HCT116 (cell line): ENCODE measurements at regions not wholly inside any gene's neighbourhood (a gene's known extent, or its start where the extent isn't known, plus 50 kb on each side); places are given as distances from the start of the nearest gene placed in this dataset.

Source experiments
- ATAC-seq: fragments of 200-7000 bp; cut with Tn5 transposase; 2 replicates; pipeline ENCODE4 v1.9.1; 2020; ENCODE audit warnings: mild to moderate bottlenecking, moderate library complexity
- BruUV-seq: library from RNA; stranded (reverse); fragments of 400-500 nt; replicated peaks from 2 replicates; lab custom pipeline; 2021; lab: Mats Ljungman, UMichigan
- CTCF ChIA-PET: fragments of 300-600 bp; sonication (Branson Sonifier 250); formaldehyde crosslinking; loops from one replicate; lab custom pipeline; 2021; ENCODE audit warnings: antibody characterized with exemption; lab: Charles Lee
- POLR2A ChIA-PET: fragments of 300-600, 350-600 bp; sonication (Branson Sonifier 250); formaldehyde crosslinking; loops from one replicate; lab custom pipeline; 2021; ENCODE audit warnings: antibody characterized with exemption; lab: Charles Lee
- RAD21 ChIA-PET, 2 experiments: fragments of 300-600 bp; sonication (Branson Sonifier 250); formaldehyde crosslinking; loops; one replicate each; lab custom pipeline; 2023; ENCODE audit warnings: low total read pairs in 2 of 2; ENCODE audit not compliant: uncharacterized antibody in 2 of 2, unreplicated experiment in 2 of 2, low non-redundant PET in 1 of 2; lab: Charles Lee
- DNase-seq: peaks from one replicate; pipeline ENCODE4 v3.0.0-alpha.2; 2010; ENCODE audit warnings: low read depth, low spot score
- H2AFZ ChIP-seq: fragments of 200-600 bp; shearing (Covaris generic), sonication (generic); 2 replicates; pipeline ENCODE4 v1.6.1; 2017; ENCODE audit warnings: low read depth, mixed run types, mixed read lengths, antibody characterized with exemption, low read length; ENCODE audit not compliant: poor library complexity, severe bottlenecking
- H3K27ac ChIP-seq: 2 replicates; pipeline ENCODE4 v1.5.1; 2012; ENCODE audit warnings: low read depth, low read length
- H3K27me3 ChIP-seq: fragments of 200-600 bp; sonication (generic); 2 replicates; pipeline ENCODE4 v1.6.1; 2016; ENCODE audit warnings: mixed run types, low read length, mixed read lengths; ENCODE audit not compliant: insufficient read depth
- H3K36me3 ChIP-seq, 2 experiments: fragments of 200-500 bp in 1 of 2; fragments of 200-600 bp in 1 of 2; sonication (Bioruptor generic) in 1 of 2; sonication (generic) in 1 of 2; 2 replicates each; pipeline versions ENCODE4 v1.5.1 to v1.6.1; 2014 to 2016; ENCODE audit warnings: low read length in 2 of 2, inconsistent platforms in 1 of 2, mixed read lengths in 1 of 2, mixed run types in 1 of 2; ENCODE audit not compliant: insufficient read depth in 2 of 2, control insufficient read depth in 1 of 2
- H3K4me1 ChIP-seq, 2 experiments: fragments of 200-600 bp in 1 of 2; sonication (generic) in 1 of 2; 2 replicates each; pipeline versions ENCODE4 v1.5.1 to v1.6.1; 2012 to 2017; ENCODE audit warnings: low read length in 2 of 2, inconsistent platforms in 1 of 2, mild to moderate bottlenecking in 1 of 2, mixed read lengths in 1 of 2, mixed run types in 1 of 2, moderate library complexity in 1 of 2; ENCODE audit not compliant: insufficient read depth in 2 of 2, control insufficient read depth in 1 of 2
- H3K4me2 ChIP-seq: fragments of 200-600 bp; sonication (generic); 2 replicates; pipeline ENCODE4 v1.6.1; 2017; ENCODE audit warnings: mixed run types, low read length, mixed read lengths
- H3K4me3 ChIP-seq, 2 experiments: fragments of 200-600 bp in 1 of 2; sonication (generic) in 1 of 2; replicated peaks in 1 of 2; 2 replicates each; pipeline ENCODE4 v1.5.1; 2011 to 2016; ENCODE audit warnings: low read length in 2 of 2, control low read depth in 1 of 2, low read depth in 1 of 2, mild to moderate bottlenecking in 1 of 2, mixed read lengths in 1 of 2, mixed run types in 1 of 2
- H3K79me2 ChIP-seq: fragments of 200-600 bp; sonication (generic); 2 replicates; pipeline ENCODE4 v1.6.1; 2017; ENCODE audit warnings: mild to moderate bottlenecking, mixed run types, low read length, moderate library complexity, mixed read lengths; ENCODE audit not compliant: insufficient read depth
- H3K9ac ChIP-seq: fragments of 200-600 bp; sonication (generic); 2 replicates; pipeline ENCODE4 v1.6.1; 2016; ENCODE audit warnings: low read length, mixed read lengths
- H3K9me2 ChIP-seq: fragments of 200-600 bp; sonication (generic), shearing (Covaris generic); 2 replicates; pipeline ENCODE4 v1.6.1; 2017; ENCODE audit warnings: mixed run types, mild to moderate bottlenecking, moderate library complexity; ENCODE audit not compliant: insufficient read depth
- H3K9me3 ChIP-seq, 2 experiments: fragments of 200-500 bp in 1 of 2; fragments of 200-600 bp in 1 of 2; sonication (Bioruptor generic) in 1 of 2; sonication (generic) in 1 of 2; 2 replicates each; pipeline ENCODE4 v1.6.1; 2014 to 2017; ENCODE audit warnings: low read length in 2 of 2, mixed read lengths in 2 of 2, inconsistent platforms in 1 of 2, low read depth in 1 of 2, mild to moderate bottlenecking in 1 of 2, mixed run types in 1 of 2, moderate library complexity in 1 of 2; ENCODE audit not compliant: control insufficient read depth in 1 of 2, insufficient read depth in 1 of 2
- H4K20me1 ChIP-seq: fragments of 200-600 bp; sonication (generic), shearing (Covaris generic); 2 replicates; pipeline ENCODE4 v1.6.1; 2017; ENCODE audit warnings: mixed run types, mild to moderate bottlenecking, moderate library complexity; ENCODE audit not compliant: insufficient read depth
- ATF3 ChIP-seq: IDR thresholded peaks from 2 replicates; pipeline ENCODE4 v1.6.1; 2012
- CBX3 ChIP-seq: IDR thresholded peaks from 2 replicates; pipeline ENCODE4 v1.6.1; 2012; ENCODE audit warnings: low read depth
- CEBPB ChIP-seq: IDR thresholded peaks from 2 replicates; pipeline ENCODE4 v1.6.1; 2012; ENCODE audit warnings: low read depth
- CTCF ChIP-seq, 3 experiments: fragments of 200-600 bp in 1 of 3; sonication (generic) in 1 of 3; IDR thresholded peaks in 2 of 3; conservative IDR thresholded peaks in 1 of 3; 2 replicates each; pipeline ENCODE4 v1.5.1; 2012 to 2017; ENCODE audit warnings: low read depth in 2 of 3, low read length in 2 of 3, antibody characterized with exemption in 1 of 3, borderline replicate concordance in 1 of 3, control low read depth in 1 of 3, mild to moderate bottlenecking in 1 of 3, mixed read lengths in 1 of 3, mixed run types in 1 of 3, moderate library complexity in 1 of 3; ENCODE audit not compliant: insufficient read depth in 1 of 3
- EZH2 ChIP-seq: fragments of 200-600 bp; sonication (generic); IDR thresholded peaks from 2 replicates; pipeline ENCODE4 v1.6.1; 2017; ENCODE audit warnings: antibody characterized with exemption, mixed run types
- EZH2phosphoT487 ChIP-seq: fragments of 200-600 bp; IDR thresholded peaks from 2 replicates; pipeline ENCODE4 v1.6.1; 2018; ENCODE audit warnings: antibody characterized with exemption, borderline replicate concordance
- JUND ChIP-seq: IDR thresholded peaks from 2 replicates; pipeline ENCODE4 v1.6.1; 2012
- POLR2AphosphoS5 ChIP-seq: IDR thresholded peaks from 2 replicates; pipeline ENCODE4 v1.6.1; 2011; ENCODE audit warnings: mild to moderate bottlenecking, low read depth, low read length, moderate library complexity
- SP1 ChIP-seq: IDR thresholded peaks from 2 replicates; pipeline ENCODE4 v1.6.1; 2012; ENCODE audit warnings: low read depth
- SRF ChIP-seq: IDR thresholded peaks from 2 replicates; pipeline ENCODE4 v1.6.1; 2012; ENCODE audit warnings: low read depth
- TCF7L2 ChIP-seq: IDR thresholded peaks from 2 replicates; pipeline ENCODE4 v1.7.0; 2011; ENCODE audit warnings: borderline replicate concordance, inconsistent platforms; ENCODE audit not compliant: insufficient read depth, insufficient read length; ENCODE audit errors: extremely low read depth
- YY1 ChIP-seq: IDR thresholded peaks from 2 replicates; pipeline ENCODE4 v1.6.1; 2011; ENCODE audit warnings: low read length, low read depth, moderate library complexity, mild to moderate bottlenecking; ENCODE audit not compliant: insufficient replicate concordance; ENCODE audit errors: extremely low read depth
- ZBTB33 ChIP-seq: IDR thresholded peaks from 2 replicates; pipeline ENCODE4 v1.6.1; 2011; ENCODE audit warnings: mild to moderate bottlenecking, low read length, moderate library complexity; ENCODE audit not compliant: insufficient replicate concordance; ENCODE audit errors: extremely low read depth
- ZFX ChIP-seq: fragments of 450-650 bp; IDR thresholded peaks from 2 replicates; pipeline ENCODE4 v1.6.1; 2017
- intact Hi-C: fragments of 100-400 bp; cut with micrococcal nuclease; formaldehyde crosslinking; loops from 2 replicates; pipeline ENCODE4 v1.10.0; 2022

GRCh38 chr2:230601510-230601909 is 111.1 kb upstream of the CAB39 start:
- ChIA-PET RAD21 (no interaction called here), CTCF (interaction anchor here (1.6 kb wide), 1 partner anchor 9 kb away, joined by 4 read pairs; no protein-coding TSS in a partner anchor), POLR2A (no interaction called here)
- Histone ChIP-seq H3K36me3 (no peaks in the 10 kb centered on the region), H3K9me3 (no peaks in the 10 kb centered on the region), H3K27me3 (no peaks in the 10 kb centered on the region), H3K4me1 (peaks cover 0 to 3% of the 10 kb centered on the region in 2 experiments; a peak in 2 of 4 replicates), H4K20me1 (no peaks in the 10 kb centered on the region), H3K4me3 (no peak overlapping the region), H3K27ac (no peak overlapping the region), H3K79me2 (no peaks in the 10 kb centered on the region), H3K9me2 (no peaks in the 10 kb centered on the region), H3K4me2 (no peak overlapping the region), H2AFZ (no peak overlapping the region), H3K9ac (no peak overlapping the region)
- BruUV-seq, result no TSS peak
- intact Hi-C loops, result no loop called here
- TF ChIP-seq YY1 (no peak), JUND (no peak), EZH2phosphoT487 (no peak), TCF7L2 (no peak), ZBTB33 (no peak), CBX3 (no peak), POLR2AphosphoS5 (no peak), EZH2 (no peak), SP1 (no peak), CTCF (IDR thresholded peaks at IDR 0.05 in 2 of 3, conservative IDR thresholded peaks at IDR 0.05 in 1 of 3; ENCODE audit: borderline replicate concordance in 1 of 3, insufficient read depth in 1 of 3, low read depth in 2 of 3, low read length in 2 of 3) (no peak), ZFX (no peak), CEBPB (no peak), SRF (no peak), ATF3 (no peak)
- DNase-seq, result no peak
- no peak for ATAC-seq
